K562 (cell line): ENCODE measurements at regions not wholly inside any gene's neighbourhood (a gene's known extent, or its start where the extent isn't known, plus 50 kb on each side); places are given as distances from the start of the nearest gene placed in this dataset.

Experiments
- ATAC-seq: fragments of 200-7000 bp; cut with Tn5 transposase; 3 replicates; pipeline ENCODE4 v1.9.1; 2020; ENCODE audit warnings: moderate library complexity
- BruUV-seq: library from RNA; stranded (reverse); fragments of 400-500 nt; replicated peaks from 2 replicates; lab custom pipeline; 2021; lab: Mats Ljungman, UMichigan
- CTCF ChIA-PET: fragments of 300-600 bp; formaldehyde crosslinking; extraction: SDS; loops from one replicate; lab custom pipeline; 2021; ENCODE audit warnings: low intra/inter-chr PET ratio; lab: Yijun Ruan, JAX
- POLR2A ChIA-PET: fragments of 300-600, 350-650 bp; sonication (Branson Sonifier 250); formaldehyde crosslinking; extraction: SDS; loops from one replicate; lab custom pipeline; 2021; ENCODE audit warnings: antibody characterized with exemption, inconsistent platforms; lab: Yijun Ruan, JAX
- DNase-seq, 4 experiments: peaks; one replicate each; pipeline versions ENCODE4 v3.0.0 to v3.0.0-alpha.2; 2011 to 2018; ENCODE audit warnings: low spot score in 3 of 4, mixed read lengths in 3 of 4; ENCODE audit errors: extremely low read depth in 1 of 4
- FAIRE-seq: peaks from 2 replicates; lab custom pipeline; 2011; peaks lifted over from hg19 to GRCh38; lab: Jason Lieb, UNC
- H2AFZ ChIP-seq: 2 replicates; pipeline ENCODE4 v1.6.0; 2011; ENCODE audit warnings: low read depth, low read length, control low read depth, inconsistent platforms
- H3K27ac ChIP-seq: fragments of 200-600 bp; 3 replicates; pipeline ENCODE4 v1.8.0; 2011; ENCODE audit warnings: low read depth, mild to moderate bottlenecking, control low read depth, inconsistent platforms, low read length, moderate library complexity, mixed read lengths; ENCODE audit errors: extremely low read depth
- H3K27me3 ChIP-seq, 2 experiments: fragments of 300-600 bp in 1 of 2; 2 replicates in 1 of 2; 3 replicates in 1 of 2; pipeline versions ENCODE4 v1.6.0 to v1.8.0; 2011; ENCODE audit warnings: inconsistent platforms in 2 of 2, low read length in 2 of 2, mild to moderate bottlenecking in 1 of 2, mixed read lengths in 1 of 2, moderate library complexity in 1 of 2; ENCODE audit not compliant: control insufficient read depth in 2 of 2, insufficient read depth in 2 of 2
- H3K36me3 ChIP-seq: fragments of 300-600 bp; 3 replicates; pipeline ENCODE4 v1.8.0; 2011; ENCODE audit warnings: mild to moderate bottlenecking, low read length, inconsistent platforms; ENCODE audit not compliant: control insufficient read depth, insufficient read depth
- H3K4me1 ChIP-seq, 2 experiments: fragments of 200-600 bp in 1 of 2; replicated peaks in 1 of 2; 2 replicates in 1 of 2; 3 replicates in 1 of 2; pipeline versions ENCODE4 v1.5.1 to v1.8.0; 2011; ENCODE audit warnings: inconsistent platforms in 2 of 2, low read length in 2 of 2, mild to moderate bottlenecking in 1 of 2, mixed read lengths in 1 of 2, moderate library complexity in 1 of 2; ENCODE audit not compliant: control insufficient read depth in 2 of 2, insufficient read depth in 2 of 2
- H3K4me2 ChIP-seq: 2 replicates; pipeline ENCODE4 v1.6.1; 2011; ENCODE audit warnings: low read length, control low read depth, inconsistent platforms, mixed read lengths; ENCODE audit not compliant: insufficient read depth
- H3K4me3 ChIP-seq: fragments of 200-600 bp; sonication (generic), shearing (Covaris generic); 2 replicates; pipeline ENCODE4 v1.5.1; 2016; ENCODE audit warnings: control low read depth, inconsistent platforms
- H3K79me2 ChIP-seq: fragments of 200-600 bp; 3 replicates; pipeline ENCODE4 v1.8.0; 2011; ENCODE audit warnings: low read length, inconsistent platforms; ENCODE audit not compliant: control insufficient read depth, insufficient read depth
- H3K9ac ChIP-seq, 2 experiments: 2 replicates each; pipeline versions ENCODE4 v1.6.0 to v1.6.1; 2011; ENCODE audit warnings: low read depth in 2 of 2, low read length in 2 of 2, control low read depth in 1 of 2, inconsistent platforms in 1 of 2, mild to moderate bottlenecking in 1 of 2, mixed read lengths in 1 of 2; ENCODE audit not compliant: insufficient read depth in 1 of 2
- H3K9me1 ChIP-seq: one replicate; pipeline ENCODE4 v1.6.0; 2011; ENCODE audit warnings: inconsistent platforms, mild to moderate bottlenecking, low read length, moderate library complexity; ENCODE audit not compliant: control insufficient read depth, insufficient read depth
- H3K9me3 ChIP-seq: replicated peaks from 2 replicates; pipeline ENCODE4 v1.5.1; 2011; ENCODE audit warnings: low read depth, low read length, inconsistent platforms; ENCODE audit not compliant: control insufficient read depth, insufficient read depth
- H4K20me1 ChIP-seq: replicated peaks from 2 replicates; pipeline ENCODE4 v1.6.1; 2011; ENCODE audit warnings: low read length, inconsistent platforms, mixed read lengths; ENCODE audit not compliant: control insufficient read depth, insufficient read depth
- ASH1L ChIP-seq: fragments of 450-650 bp; IDR thresholded peaks from 2 replicates; pipeline ENCODE4 v1.6.1; 2018; ENCODE audit warnings: borderline replicate concordance, mild to moderate bottlenecking, low read depth; ENCODE audit not compliant: partially characterized antibody
- MCM2 ChIP-seq: fragments of 450-650 bp; IDR thresholded peaks from 2 replicates; pipeline ENCODE4 v1.6.1; 2017; ENCODE audit warnings: low read depth, mild to moderate bottlenecking
- SLC30A9 ChIP-seq: fragments of 250-450 bp; sonication (Bioruptor Pico); IDR thresholded peaks from 2 replicates; pipeline ENCODE4 v1.8.0; 2022; ENCODE audit warnings: mild to moderate bottlenecking, moderate library complexity
- SMARCB1 ChIP-seq: IDR thresholded peaks from 2 replicates; pipeline ENCODE4 v1.6.1; 2011; ENCODE audit warnings: improper control_type of control experiment, low read depth; ENCODE audit not compliant: insufficient read length
- WGBS: fragments of 100-300 bp; shearing (Covaris generic); methylation state at CpG from one replicate; pipeline ENCODE4 v1.1.6; 2016; ENCODE audit warnings: low coverage, mixed read lengths; ENCODE audit not compliant: insufficient coverage; ENCODE audit errors: missing lambda C conversion rate; 5-methylcytosine and 5-hydroxymethylcytosine counted together
- in situ Hi-C: fragments of 300-500 bp; cut with MboI; formaldehyde crosslinking; loops from 4 replicates; pipeline ENCODE4 v1.15.0; 2018; ENCODE audit warnings: inconsistent platforms, mixed read lengths
- intact Hi-C: fragments of 100-400 bp; cut with micrococcal nuclease; formaldehyde crosslinking; loops from 2 replicates; pipeline ENCODE4 v1.14.2; 2022
- TF ChIP-seq, protein P1 (sequence below), 3 experiments: fragments of 200-800 bp in 1 of 3; fragments of 250-450 bp in 1 of 3; fragments of 450-650 bp in 1 of 3; sonication (Bioruptor Pico) in 1 of 3; sonication (Bioruptor generic) in 1 of 3; formaldehyde crosslinking in 1 of 3; IDR thresholded peaks; 2 replicates each; pipeline versions ENCODE4 v1.6.1 to v1.8.0; 2016 to 2022; ENCODE audit warnings: mild to moderate bottlenecking in 2 of 3, missing genetic modification characterization in 2 of 3, missing compliant biosample characterization in 1 of 3, moderate library complexity in 1 of 3
- TF ChIP-seq, protein P2 (sequence below), 2 experiments: fragments of 150-350 bp in 1 of 2; IDR thresholded peaks; 2 replicates each; pipeline ENCODE4 v1.6.1; 2012 to 2016; ENCODE audit warnings: low read depth in 2 of 2, low read length in 2 of 2, mild to moderate bottlenecking in 1 of 2, moderate library complexity in 1 of 2
- TF ChIP-seq, protein P3 (sequence below): fragments of 250-450 bp; sonication (Bioruptor Pico); IDR thresholded peaks from 2 replicates; pipeline ENCODE4 v1.4.0; 2020; ENCODE audit warnings: mild to moderate bottlenecking, moderate library complexity
- TF ChIP-seq, protein P4 (sequence below): IDR thresholded peaks from 2 replicates; pipeline ENCODE4 v1.6.1; 2011; ENCODE audit warnings: borderline replicate concordance, low read depth, mild to moderate bottlenecking, moderate library complexity, low read length; ENCODE audit not compliant: insufficient read depth, poor library complexity, severe bottlenecking

DNA sequence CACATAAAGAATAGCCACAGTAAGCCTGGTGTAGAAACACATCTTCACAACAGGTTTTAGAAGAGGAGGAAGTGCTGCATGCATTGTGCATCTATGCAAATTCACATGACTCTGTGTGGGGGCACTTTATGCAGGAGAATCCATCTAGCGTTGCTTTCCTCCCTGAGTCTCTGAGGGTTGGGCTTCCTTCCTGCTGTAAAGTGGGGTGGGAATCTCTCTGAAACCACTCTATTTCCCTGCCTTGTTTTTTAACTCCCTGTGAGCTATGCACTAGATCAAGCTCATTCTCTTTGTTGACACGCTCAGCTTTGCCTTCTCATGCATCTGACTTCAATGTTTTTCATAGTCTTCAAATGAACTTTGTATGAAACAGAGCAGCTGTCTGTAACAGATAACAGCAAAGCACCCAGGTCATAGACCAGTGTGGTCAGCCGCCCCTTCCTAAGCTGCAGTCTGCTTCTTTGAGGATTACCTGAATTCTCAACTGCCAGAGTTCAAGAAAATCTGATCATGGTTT, 102.7 kb upstream of the DPH5 start:
- H2AFZ ChIP-seq = peak overlapping the region; percentile 60
- H3K4me1 ChIP-seq = peaks cover 0 to 29% of the 10 kb centered on the region in 2 experiments; a peak in 4 of 5 replicates
- TF ChIP-seq ASH1L = no peak
- TF ChIP-seq, protein P1, sequence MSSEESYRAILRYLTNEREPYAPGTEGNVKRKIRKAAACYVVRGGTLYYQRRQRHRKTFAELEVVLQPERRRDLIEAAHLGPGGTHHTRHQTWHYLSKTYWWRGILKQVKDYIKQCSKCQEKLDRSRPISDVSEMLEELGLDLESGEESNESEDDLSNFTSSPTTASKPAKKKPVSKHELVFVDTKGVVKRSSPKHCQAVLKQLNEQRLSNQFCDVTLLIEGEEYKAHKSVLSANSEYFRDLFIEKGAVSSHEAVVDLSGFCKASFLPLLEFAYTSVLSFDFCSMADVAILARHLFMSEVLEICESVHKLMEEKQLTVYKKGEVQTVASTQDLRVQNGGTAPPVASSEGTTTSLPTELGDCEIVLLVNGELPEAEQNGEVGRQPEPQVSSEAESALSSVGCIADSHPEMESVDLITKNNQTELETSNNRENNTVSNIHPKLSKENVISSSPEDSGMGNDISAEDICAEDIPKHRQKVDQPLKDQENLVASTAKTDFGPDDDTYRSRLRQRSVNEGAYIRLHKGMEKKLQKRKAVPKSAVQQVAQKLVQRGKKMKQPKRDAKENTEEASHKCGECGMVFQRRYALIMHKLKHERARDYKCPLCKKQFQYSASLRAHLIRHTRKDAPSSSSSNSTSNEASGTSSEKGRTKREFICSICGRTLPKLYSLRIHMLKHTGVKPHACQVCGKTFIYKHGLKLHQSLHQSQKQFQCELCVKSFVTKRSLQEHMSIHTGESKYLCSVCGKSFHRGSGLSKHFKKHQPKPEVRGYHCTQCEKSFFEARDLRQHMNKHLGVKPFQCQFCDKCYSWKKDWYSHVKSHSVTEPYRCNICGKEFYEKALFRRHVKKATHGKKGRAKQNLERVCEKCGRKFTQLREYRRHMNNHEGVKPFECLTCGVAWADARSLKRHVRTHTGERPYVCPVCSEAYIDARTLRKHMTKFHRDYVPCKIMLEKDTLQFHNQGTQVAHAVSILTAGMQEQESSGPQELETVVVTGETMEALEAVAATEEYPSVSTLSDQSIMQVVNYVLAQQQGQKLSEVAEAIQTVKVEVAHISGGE (CRISPR knock-in tag; IDR thresholded peaks at IDR 0.05) = peak in 1 of 3 experiments; percentile 25; a peak in 1 of 6 replicates
- TF ChIP-seq SMARCB1 = peak; percentile 68
- TF ChIP-seq, protein P2, sequence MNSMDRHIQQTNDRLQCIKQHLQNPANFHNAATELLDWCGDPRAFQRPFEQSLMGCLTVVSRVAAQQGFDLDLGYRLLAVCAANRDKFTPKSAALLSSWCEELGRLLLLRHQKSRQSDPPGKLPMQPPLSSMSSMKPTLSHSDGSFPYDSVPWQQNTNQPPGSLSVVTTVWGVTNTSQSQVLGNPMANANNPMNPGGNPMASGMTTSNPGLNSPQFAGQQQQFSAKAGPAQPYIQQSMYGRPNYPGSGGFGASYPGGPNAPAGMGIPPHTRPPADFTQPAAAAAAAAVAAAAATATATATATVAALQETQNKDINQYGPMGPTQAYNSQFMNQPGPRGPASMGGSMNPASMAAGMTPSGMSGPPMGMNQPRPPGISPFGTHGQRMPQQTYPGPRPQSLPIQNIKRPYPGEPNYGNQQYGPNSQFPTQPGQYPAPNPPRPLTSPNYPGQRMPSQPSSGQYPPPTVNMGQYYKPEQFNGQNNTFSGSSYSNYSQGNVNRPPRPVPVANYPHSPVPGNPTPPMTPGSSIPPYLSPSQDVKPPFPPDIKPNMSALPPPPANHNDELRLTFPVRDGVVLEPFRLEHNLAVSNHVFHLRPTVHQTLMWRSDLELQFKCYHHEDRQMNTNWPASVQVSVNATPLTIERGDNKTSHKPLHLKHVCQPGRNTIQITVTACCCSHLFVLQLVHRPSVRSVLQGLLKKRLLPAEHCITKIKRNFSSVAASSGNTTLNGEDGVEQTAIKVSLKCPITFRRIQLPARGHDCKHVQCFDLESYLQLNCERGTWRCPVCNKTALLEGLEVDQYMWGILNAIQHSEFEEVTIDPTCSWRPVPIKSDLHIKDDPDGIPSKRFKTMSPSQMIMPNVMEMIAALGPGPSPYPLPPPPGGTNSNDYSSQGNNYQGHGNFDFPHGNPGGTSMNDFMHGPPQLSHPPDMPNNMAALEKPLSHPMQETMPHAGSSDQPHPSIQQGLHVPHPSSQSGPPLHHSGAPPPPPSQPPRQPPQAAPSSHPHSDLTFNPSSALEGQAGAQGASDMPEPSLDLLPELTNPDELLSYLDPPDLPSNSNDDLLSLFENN (IDR thresholded peaks at IDR 0.05; ENCODE audit: low read depth in 2 of 2, low read length in 2 of 2) = peak in 1 of 2 experiments; percentile 85; a peak in 2 of 4 replicates
- TF ChIP-seq, protein P3, sequence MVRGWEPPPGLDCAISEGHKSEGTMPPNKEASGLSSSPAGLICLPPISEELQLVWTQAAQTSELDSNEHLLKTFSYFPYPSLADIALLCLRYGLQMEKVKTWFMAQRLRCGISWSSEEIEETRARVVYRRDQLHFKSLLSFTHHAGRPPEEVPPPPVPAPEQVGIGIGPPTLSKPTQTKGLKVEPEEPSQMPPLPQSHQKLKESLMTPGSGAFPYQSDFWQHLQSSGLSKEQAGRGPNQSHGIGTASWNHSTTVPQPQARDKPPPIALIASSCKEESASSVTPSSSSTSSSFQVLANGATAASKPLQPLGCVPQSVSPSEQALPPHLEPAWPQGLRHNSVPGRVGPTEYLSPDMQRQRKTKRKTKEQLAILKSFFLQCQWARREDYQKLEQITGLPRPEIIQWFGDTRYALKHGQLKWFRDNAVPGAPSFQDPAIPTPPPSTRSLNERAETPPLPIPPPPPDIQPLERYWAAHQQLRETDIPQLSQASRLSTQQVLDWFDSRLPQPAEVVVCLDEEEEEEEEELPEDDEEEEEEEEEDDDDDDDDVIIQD (CRISPR knock-in tag) = no peak
- no peak for TF ChIP-seq MCM2
- no peak for TF ChIP-seq SLC30A9
- TF ChIP-seq, protein P4, sequence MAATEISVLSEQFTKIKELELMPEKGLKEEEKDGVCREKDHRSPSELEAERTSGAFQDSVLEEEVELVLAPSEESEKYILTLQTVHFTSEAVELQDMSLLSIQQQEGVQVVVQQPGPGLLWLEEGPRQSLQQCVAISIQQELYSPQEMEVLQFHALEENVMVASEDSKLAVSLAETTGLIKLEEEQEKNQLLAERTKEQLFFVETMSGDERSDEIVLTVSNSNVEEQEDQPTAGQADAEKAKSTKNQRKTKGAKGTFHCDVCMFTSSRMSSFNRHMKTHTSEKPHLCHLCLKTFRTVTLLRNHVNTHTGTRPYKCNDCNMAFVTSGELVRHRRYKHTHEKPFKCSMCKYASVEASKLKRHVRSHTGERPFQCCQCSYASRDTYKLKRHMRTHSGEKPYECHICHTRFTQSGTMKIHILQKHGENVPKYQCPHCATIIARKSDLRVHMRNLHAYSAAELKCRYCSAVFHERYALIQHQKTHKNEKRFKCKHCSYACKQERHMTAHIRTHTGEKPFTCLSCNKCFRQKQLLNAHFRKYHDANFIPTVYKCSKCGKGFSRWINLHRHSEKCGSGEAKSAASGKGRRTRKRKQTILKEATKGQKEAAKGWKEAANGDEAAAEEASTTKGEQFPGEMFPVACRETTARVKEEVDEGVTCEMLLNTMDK = no peak

More for the DNA sequence above, 102.7 kb upstream of the DPH5 start:
- DNase-seq = peak; percentile 68 to 88 (median 77)
- BruUV-seq = no TSS peak
- peak overlapping the region; percentile 72 for H3K27ac ChIP-seq
- in situ Hi-C loops = no loop called here
- no peak overlapping the region for H3K4me3 ChIP-seq
- ATAC-seq = peak; percentile 96
- no peaks in the 10 kb centered on the region for H3K27me3 ChIP-seq
- H3K79me2 ChIP-seq = no peaks in the 10 kb centered on the region
- POLR2A ChIA-PET = interaction anchor here (0.5 to 1.2 kb wide), 5 partner anchors 9 to 890 kb away, joined by 3 to 8 read pairs (median 4); no protein-coding TSS in a partner anchor
- WGBS = 4% methylated on average over 3 of the region's 3 CpGs
- CTCF ChIA-PET = no interaction called here
- no peaks in the 10 kb centered on the region for H3K9me3 ChIP-seq
- H3K9me1 ChIP-seq = no peaks in the 10 kb centered on the region
- H3K4me2 ChIP-seq = peak overlapping the region; percentile 51
- intact Hi-C loops = loop anchor here (2.0 kb wide), 3 partner anchors 111 to 155 kb away; no protein-coding TSS in a partner anchor
- peak; percentile 97 for FAIRE-seq
- H3K36me3 ChIP-seq = no peaks in the 10 kb centered on the region
- H3K9ac ChIP-seq = peak overlapping the region in 1 of 2 experiments; percentile 41; a peak in 1 of 4 replicates
- H4K20me1 ChIP-seq = no peaks in the 10 kb centered on the region
